Esophagus muscularis mucosa (tissue), 4 donors: ENCODE measurements at regions not wholly inside any gene's neighbourhood (a gene's known extent, or its start where the extent isn't known, plus 50 kb on each side); places are given as distances from the start of the nearest gene placed in this dataset.
"Not testable (repeated sequence)": the region's sequence is repeated elsewhere in the genome, so short reads cannot be mapped to it uniquely, and the experiment has no call there.

Experiments
- CTCF ChIP-seq, 3 experiments: fragments of 200-600 bp in 2 of 3; fragments of 450-650 bp in 1 of 3; sonication (generic) in 2 of 3; IDR thresholded peaks; one replicate each; pipeline ENCODE4 v1.5.1; 2017 to 2019; ENCODE audit warnings: antibody characterized with exemption in 3 of 3, mild to moderate bottlenecking in 2 of 3, moderate library complexity in 1 of 3
- EP300 ChIP-seq: sonication (generic); formaldehyde crosslinking; IDR thresholded peaks from one replicate; pipeline ENCODE4 v1.6.1; 2017; ENCODE audit warnings: antibody characterized with exemption
- POLR2A ChIP-seq: fragments of 450-650 bp; IDR thresholded peaks from one replicate; pipeline ENCODE4 v1.6.1; 2017; ENCODE audit warnings: antibody characterized with exemption, moderate library complexity, mild to moderate bottlenecking, low read depth
- POLR2AphosphoS5 ChIP-seq, 2 donors: sonication (generic); formaldehyde crosslinking; IDR thresholded peaks; one replicate each; pipeline ENCODE4 v1.6.1; 2017; ENCODE audit warnings: antibody characterized with exemption in 2 of 2

DNA sequence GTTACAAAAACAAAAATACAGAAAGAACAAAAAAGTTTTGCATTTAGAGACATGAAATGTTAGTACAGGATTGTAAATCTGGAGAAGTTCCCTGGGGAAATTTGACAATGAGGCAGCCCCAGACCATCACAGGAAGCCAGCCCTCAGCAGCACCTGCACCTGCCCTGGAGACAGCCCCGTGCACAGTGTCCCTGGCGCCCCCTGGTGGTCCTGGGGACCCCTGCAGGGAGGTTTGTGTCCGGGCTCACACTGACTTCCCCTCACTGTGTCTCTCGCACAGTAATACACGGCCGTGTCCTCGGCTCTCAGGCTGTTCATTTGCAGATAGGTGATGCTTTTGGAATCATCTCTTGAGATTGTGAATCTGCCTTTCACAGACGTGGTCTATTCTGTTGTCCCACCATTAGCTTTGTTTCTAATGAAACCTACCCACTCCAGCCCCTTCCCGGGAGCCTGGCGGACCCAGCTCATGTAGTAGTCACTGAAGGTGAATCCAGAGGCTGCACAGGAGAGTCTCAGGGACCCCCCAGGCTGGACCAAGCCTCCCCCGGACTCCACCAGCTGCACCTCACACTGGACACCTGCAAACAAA, 1248.6 kb downstream of the TMEM121 start:
- TF ChIP-seq EP300; POLR2A; POLR2AphosphoS5 (IDR thresholded peaks at IDR 0.05): not testable (repeated sequence)
- TF ChIP-seq CTCF (IDR thresholded peaks at IDR 0.05) = peak in 1 of 3 experiments; percentile 38
